PC-9 (cell line): ENCODE measurements at regions not wholly inside any gene's neighbourhood (a gene's known extent, or its start where the extent isn't known, plus 50 kb on each side); places are given as distances from the start of the nearest gene placed in this dataset.

Source experiments
- EZH2 ChIP-seq: fragments of 200-600 bp; sonication (generic); IDR thresholded peaks from 2 replicates; pipeline ENCODE4 v1.8.0; 2017; ENCODE audit warnings: antibody characterized with exemption, low read depth
- TF ChIP-seq, protein P1 (sequence below): fragments of 200-600 bp; sonication (generic); conservative IDR thresholded peaks from 2 replicates; pipeline ENCODE4 v1.6.1; 2017; ENCODE audit warnings: mixed run types, antibody characterized with exemption, mild to moderate bottlenecking, moderate library complexity

DNA sequence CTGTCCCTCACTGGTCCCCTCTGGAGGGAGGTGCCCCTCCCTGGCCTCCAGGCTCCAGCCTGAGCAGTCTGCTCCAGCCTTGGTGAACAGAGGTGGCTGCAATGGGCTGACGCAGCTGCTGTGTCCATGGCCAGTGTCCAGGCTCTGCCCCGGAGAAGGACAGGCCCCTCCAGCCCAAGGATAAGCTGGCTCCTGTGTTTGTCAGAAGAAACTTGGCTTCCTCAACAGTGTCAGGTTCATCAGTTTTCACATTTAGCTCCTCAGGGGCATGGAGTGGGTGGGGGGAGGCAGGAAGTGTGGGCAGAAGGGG is 402.8 kb downstream of the MATN1 start:
- TF ChIP-seq EZH2: no peak
- TF ChIP-seq, protein P1, sequence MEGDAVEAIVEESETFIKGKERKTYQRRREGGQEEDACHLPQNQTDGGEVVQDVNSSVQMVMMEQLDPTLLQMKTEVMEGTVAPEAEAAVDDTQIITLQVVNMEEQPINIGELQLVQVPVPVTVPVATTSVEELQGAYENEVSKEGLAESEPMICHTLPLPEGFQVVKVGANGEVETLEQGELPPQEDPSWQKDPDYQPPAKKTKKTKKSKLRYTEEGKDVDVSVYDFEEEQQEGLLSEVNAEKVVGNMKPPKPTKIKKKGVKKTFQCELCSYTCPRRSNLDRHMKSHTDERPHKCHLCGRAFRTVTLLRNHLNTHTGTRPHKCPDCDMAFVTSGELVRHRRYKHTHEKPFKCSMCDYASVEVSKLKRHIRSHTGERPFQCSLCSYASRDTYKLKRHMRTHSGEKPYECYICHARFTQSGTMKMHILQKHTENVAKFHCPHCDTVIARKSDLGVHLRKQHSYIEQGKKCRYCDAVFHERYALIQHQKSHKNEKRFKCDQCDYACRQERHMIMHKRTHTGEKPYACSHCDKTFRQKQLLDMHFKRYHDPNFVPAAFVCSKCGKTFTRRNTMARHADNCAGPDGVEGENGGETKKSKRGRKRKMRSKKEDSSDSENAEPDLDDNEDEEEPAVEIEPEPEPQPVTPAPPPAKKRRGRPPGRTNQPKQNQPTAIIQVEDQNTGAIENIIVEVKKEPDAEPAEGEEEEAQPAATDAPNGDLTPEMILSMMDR: no peak
